K562 (cell line): ENCODE measurements at regions not wholly inside any gene's neighbourhood (a gene's known extent, or its start where the extent isn't known, plus 50 kb on each side); places are given as distances from the start of the nearest gene placed in this dataset.

ENCODE experiments used
- ATAC-seq: fragments of 200-7000 bp; cut with Tn5 transposase; 3 replicates; pipeline ENCODE4 v1.9.1; 2020; ENCODE audit warnings: moderate library complexity
- BruUV-seq: library from RNA; stranded (reverse); fragments of 400-500 nt; replicated peaks from 2 replicates; lab custom pipeline; 2021; lab: Mats Ljungman, UMichigan
- CTCF ChIA-PET: fragments of 300-600 bp; formaldehyde crosslinking; extraction: SDS; loops from one replicate; lab custom pipeline; 2021; ENCODE audit warnings: low intra/inter-chr PET ratio; lab: Yijun Ruan, JAX
- POLR2A ChIA-PET: fragments of 300-600, 350-650 bp; sonication (Branson Sonifier 250); formaldehyde crosslinking; extraction: SDS; loops from one replicate; lab custom pipeline; 2021; ENCODE audit warnings: antibody characterized with exemption, inconsistent platforms; lab: Yijun Ruan, JAX
- DNase-seq, 4 experiments: peaks; one replicate each; pipeline versions ENCODE4 v3.0.0 to v3.0.0-alpha.2; 2011 to 2018; ENCODE audit warnings: low spot score in 3 of 4, mixed read lengths in 3 of 4; ENCODE audit errors: extremely low read depth in 1 of 4
- FAIRE-seq: peaks from 2 replicates; lab custom pipeline; 2011; peaks lifted over from hg19 to GRCh38; lab: Jason Lieb, UNC
- H2AFZ ChIP-seq: 2 replicates; pipeline ENCODE4 v1.6.0; 2011; ENCODE audit warnings: low read depth, low read length, control low read depth, inconsistent platforms
- H3K27ac ChIP-seq: fragments of 200-600 bp; 3 replicates; pipeline ENCODE4 v1.8.0; 2011; ENCODE audit warnings: low read depth, mild to moderate bottlenecking, control low read depth, inconsistent platforms, low read length, moderate library complexity, mixed read lengths; ENCODE audit errors: extremely low read depth
- H3K27me3 ChIP-seq, 2 experiments: fragments of 300-600 bp in 1 of 2; 2 replicates in 1 of 2; 3 replicates in 1 of 2; pipeline versions ENCODE4 v1.6.0 to v1.8.0; 2011; ENCODE audit warnings: inconsistent platforms in 2 of 2, low read length in 2 of 2, mild to moderate bottlenecking in 1 of 2, mixed read lengths in 1 of 2, moderate library complexity in 1 of 2; ENCODE audit not compliant: control insufficient read depth in 2 of 2, insufficient read depth in 2 of 2
- H3K36me3 ChIP-seq: fragments of 300-600 bp; 3 replicates; pipeline ENCODE4 v1.8.0; 2011; ENCODE audit warnings: mild to moderate bottlenecking, low read length, inconsistent platforms; ENCODE audit not compliant: control insufficient read depth, insufficient read depth
- H3K4me1 ChIP-seq, 2 experiments: fragments of 200-600 bp in 1 of 2; replicated peaks in 1 of 2; 2 replicates in 1 of 2; 3 replicates in 1 of 2; pipeline versions ENCODE4 v1.5.1 to v1.8.0; 2011; ENCODE audit warnings: inconsistent platforms in 2 of 2, low read length in 2 of 2, mild to moderate bottlenecking in 1 of 2, mixed read lengths in 1 of 2, moderate library complexity in 1 of 2; ENCODE audit not compliant: control insufficient read depth in 2 of 2, insufficient read depth in 2 of 2
- H3K4me2 ChIP-seq: 2 replicates; pipeline ENCODE4 v1.6.1; 2011; ENCODE audit warnings: low read length, control low read depth, inconsistent platforms, mixed read lengths; ENCODE audit not compliant: insufficient read depth
- H3K4me3 ChIP-seq: fragments of 200-600 bp; sonication (generic), shearing (Covaris generic); 2 replicates; pipeline ENCODE4 v1.5.1; 2016; ENCODE audit warnings: control low read depth, inconsistent platforms
- H3K79me2 ChIP-seq: fragments of 200-600 bp; 3 replicates; pipeline ENCODE4 v1.8.0; 2011; ENCODE audit warnings: low read length, inconsistent platforms; ENCODE audit not compliant: control insufficient read depth, insufficient read depth
- H3K9ac ChIP-seq, 2 experiments: 2 replicates each; pipeline versions ENCODE4 v1.6.0 to v1.6.1; 2011; ENCODE audit warnings: low read depth in 2 of 2, low read length in 2 of 2, control low read depth in 1 of 2, inconsistent platforms in 1 of 2, mild to moderate bottlenecking in 1 of 2, mixed read lengths in 1 of 2; ENCODE audit not compliant: insufficient read depth in 1 of 2
- H3K9me1 ChIP-seq: one replicate; pipeline ENCODE4 v1.6.0; 2011; ENCODE audit warnings: inconsistent platforms, mild to moderate bottlenecking, low read length, moderate library complexity; ENCODE audit not compliant: control insufficient read depth, insufficient read depth
- H3K9me3 ChIP-seq: replicated peaks from 2 replicates; pipeline ENCODE4 v1.5.1; 2011; ENCODE audit warnings: low read depth, low read length, inconsistent platforms; ENCODE audit not compliant: control insufficient read depth, insufficient read depth
- H4K20me1 ChIP-seq: replicated peaks from 2 replicates; pipeline ENCODE4 v1.6.1; 2011; ENCODE audit warnings: low read length, inconsistent platforms, mixed read lengths; ENCODE audit not compliant: control insufficient read depth, insufficient read depth
- CBFA2T3 ChIP-seq: fragments of 450-650 bp; IDR thresholded peaks from 2 replicates; pipeline ENCODE4 v1.6.1; 2017
- KDM1A ChIP-seq, 2 experiments: fragments of 450-650 bp; IDR thresholded peaks; 2 replicates each; pipeline ENCODE4 v1.6.1; 2016; ENCODE audit warnings: mild to moderate bottlenecking in 2 of 2
- MYC ChIP-seq, 2 experiments: fragments of 250-450 bp in 1 of 2; sonication (Bioruptor Pico) in 1 of 2; IDR thresholded peaks; 2 replicates each; pipeline versions ENCODE4 v1.5.1 to v1.6.1; 2012 to 2021; ENCODE audit warnings: low read depth in 2 of 2, borderline replicate concordance in 1 of 2, improper control_type of control experiment in 1 of 2, low read length in 1 of 2, mild to moderate bottlenecking in 1 of 2, moderate library complexity in 1 of 2
- NCOR1 ChIP-seq: fragments of 450-650 bp; IDR thresholded peaks from 2 replicates; pipeline ENCODE4 v1.6.1; 2016; ENCODE audit warnings: mild to moderate bottlenecking, moderate library complexity
- NRF1 ChIP-seq, 2 experiments: fragments of 450-650 bp; IDR thresholded peaks in 1 of 2; conservative IDR thresholded peaks in 1 of 2; 2 replicates each; pipeline ENCODE4 v1.6.1; 2014; ENCODE audit warnings: mild to moderate bottlenecking in 2 of 2
- RAD21 ChIP-seq, 2 experiments: fragments of 250-450 bp in 1 of 2; fragments of 450-650 bp in 1 of 2; sonication (Bioruptor Pico) in 1 of 2; formaldehyde crosslinking in 1 of 2; IDR thresholded peaks in 1 of 2; conservative IDR thresholded peaks in 1 of 2; 2 replicates each; pipeline versions ENCODE4 v1.4.0 to v1.8.0; 2020 to 2022; ENCODE audit warnings: mild to moderate bottlenecking in 2 of 2, moderate library complexity in 1 of 2
- RCOR1 ChIP-seq, 2 experiments: IDR thresholded peaks; 2 replicates each; pipeline ENCODE4 v1.6.1; 2012; ENCODE audit warnings: low read depth in 2 of 2, low read length in 2 of 2, borderline replicate concordance in 1 of 2, improper control_type of control experiment in 1 of 2
- SP2 ChIP-seq: IDR thresholded peaks from 2 replicates; pipeline ENCODE4 v1.6.1; 2011; ENCODE audit warnings: mild to moderate bottlenecking, low read depth, low read length, moderate library complexity; ENCODE audit not compliant: poor library complexity, severe bottlenecking; ENCODE audit errors: extremely low read depth
- WGBS: fragments of 100-300 bp; shearing (Covaris generic); methylation state at CpG from one replicate; pipeline ENCODE4 v1.1.6; 2016; ENCODE audit warnings: low coverage, mixed read lengths; ENCODE audit not compliant: insufficient coverage; ENCODE audit errors: missing lambda C conversion rate; 5-methylcytosine and 5-hydroxymethylcytosine counted together
- in situ Hi-C: fragments of 300-500 bp; cut with MboI; formaldehyde crosslinking; loops from 4 replicates; pipeline ENCODE4 v1.15.0; 2018; ENCODE audit warnings: inconsistent platforms, mixed read lengths
- intact Hi-C: fragments of 100-400 bp; cut with micrococcal nuclease; formaldehyde crosslinking; loops from 2 replicates; pipeline ENCODE4 v1.14.2; 2022
- TF ChIP-seq, protein P1 (sequence below), 2 experiments: fragments of 450-650 bp; conservative IDR thresholded peaks; 2 replicates each; pipeline ENCODE4 v1.6.1; 2017; ENCODE audit warnings: mild to moderate bottlenecking in 2 of 2, moderate library complexity in 2 of 2
- TF ChIP-seq, protein P2 (sequence below), 2 experiments: fragments of 450-650 bp; formaldehyde crosslinking in 1 of 2; IDR thresholded peaks; 2 replicates each; pipeline versions ENCODE4 v1.4.0 to v1.6.1; 2014 to 2020; ENCODE audit warnings: mild to moderate bottlenecking in 2 of 2, borderline replicate concordance in 1 of 2, low read depth in 1 of 2

DNA sequence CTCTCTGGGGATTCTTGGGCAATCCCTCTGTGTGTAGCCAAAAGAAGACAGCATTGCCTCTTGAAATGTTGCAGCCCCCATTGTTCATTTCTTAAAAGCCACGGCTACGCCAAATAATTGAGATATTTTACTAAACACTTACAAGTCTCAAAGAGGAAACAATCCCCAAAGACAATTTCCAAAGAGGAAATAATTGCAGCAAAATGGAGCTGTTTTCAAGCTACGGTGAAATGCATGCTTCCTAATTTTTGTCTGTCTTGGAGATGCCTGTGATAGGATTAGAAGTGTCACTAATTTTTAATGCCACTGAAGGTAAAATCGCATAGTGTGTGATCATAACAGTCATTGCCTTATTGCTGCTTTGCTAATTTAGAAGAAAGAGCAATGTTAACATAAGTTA, 72.9 kb upstream of the NAMPT start (continued):
- no peak for TF ChIP-seq MYC (IDR thresholded peaks at IDR 0.05; ENCODE audit: low read depth, low read length)
- no peak for TF ChIP-seq MYC (CRISPR knock-in tag; IDR thresholded peaks at IDR 0.05; ENCODE audit: borderline replicate concordance, low read depth)
- no peak for TF ChIP-seq SP2
- TF ChIP-seq NCOR1 = no peak

DNA sequence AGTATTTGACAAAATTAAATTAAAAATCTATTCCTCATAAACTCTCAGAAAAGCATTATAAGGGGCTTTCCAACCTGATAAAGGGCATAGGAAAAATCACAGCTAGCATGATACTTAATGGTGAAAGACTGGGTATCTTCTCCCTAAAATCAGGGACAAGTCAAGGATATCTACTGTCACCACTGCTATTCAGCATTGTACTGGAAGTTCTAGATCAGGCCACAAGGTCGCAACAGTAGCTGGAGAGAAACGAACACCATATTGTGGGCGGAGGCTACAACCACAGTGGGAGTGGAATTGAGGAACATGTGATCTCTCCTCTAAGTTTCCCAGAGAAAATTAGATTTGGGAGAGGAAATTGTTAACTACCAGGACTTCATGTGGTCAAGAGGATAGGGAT, 70.0 kb upstream of the NAMPT start:
- CTCF ChIA-PET = no interaction called here
- no peaks in the 10 kb centered on the region for H4K20me1 ChIP-seq
- WGBS = 43% methylated on average over 3 of the region's 3 CpGs
- in situ Hi-C loops (no loop called here), intact Hi-C loops (no loop called here)
- H3K9ac ChIP-seq = no peak overlapping the region
- no TSS peak for BruUV-seq
- FAIRE-seq (peak; percentile 71), ATAC-seq (peak; percentile 95), DNase-seq (peak in 2 of 4 experiments; percentile 34 to 54)
- H3K4me1 ChIP-seq = peaks cover 0 to 18% of the 10 kb centered on the region in 2 experiments; a peak in 3 of 5 replicates
- 0 out of 2 replicates have a peak overlapping the region, but pooled peaks have one; percentile 9 for H2AFZ ChIP-seq
- no peaks in the 10 kb centered on the region for H3K79me2 ChIP-seq
- no peak overlapping the region for H3K27ac ChIP-seq
- no peaks in the 10 kb centered on the region for H3K9me3 ChIP-seq
- H3K27me3 ChIP-seq = no peaks in the 10 kb centered on the region
- no peaks in the 10 kb centered on the region for H3K36me3 ChIP-seq
- H3K4me3 ChIP-seq = no peak overlapping the region
- no peak overlapping the region for H3K4me2 ChIP-seq
- no peaks in the 10 kb centered on the region for H3K9me1 ChIP-seq
- POLR2A ChIA-PET = interaction anchor here (1.6 kb wide), 1 partner anchor 11 kb away, joined by 6 read pairs; no protein-coding TSS in a partner anchor
- TF ChIP-seq, protein P1, sequence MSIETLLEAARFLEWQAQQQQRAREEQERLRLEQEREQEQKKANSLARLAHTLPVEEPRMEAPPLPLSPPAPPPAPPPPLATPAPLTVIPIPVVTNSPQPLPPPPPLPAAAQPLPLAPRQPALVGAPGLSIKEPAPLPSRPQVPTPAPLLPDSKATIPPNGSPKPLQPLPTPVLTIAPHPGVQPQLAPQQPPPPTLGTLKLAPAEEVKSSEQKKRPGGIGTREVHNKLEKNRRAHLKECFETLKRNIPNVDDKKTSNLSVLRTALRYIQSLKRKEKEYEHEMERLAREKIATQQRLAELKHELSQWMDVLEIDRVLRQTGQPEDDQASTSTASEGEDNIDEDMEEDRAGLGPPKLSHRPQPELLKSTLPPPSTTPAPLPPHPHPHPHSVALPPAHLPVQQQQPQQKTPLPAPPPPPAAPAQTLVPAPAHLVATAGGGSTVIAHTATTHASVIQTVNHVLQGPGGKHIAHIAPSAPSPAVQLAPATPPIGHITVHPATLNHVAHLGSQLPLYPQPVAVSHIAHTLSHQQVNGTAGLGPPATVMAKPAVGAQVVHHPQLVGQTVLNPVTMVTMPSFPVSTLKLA (conservative IDR thresholded peaks at IDR 0.05) = 0 out of 4 replicates have a peak, but pooled peaks of 1 of the 2 experiments have one; percentile 24
- peak in 1 of 2 experiments; percentile 65; a peak in 2 of 4 replicates for TF ChIP-seq RCOR1 (IDR thresholded peaks at IDR 0.05; ENCODE audit: borderline replicate concordance in 1 of 2, low read depth in 2 of 2, low read length in 2 of 2)
- TF ChIP-seq, protein P2, sequence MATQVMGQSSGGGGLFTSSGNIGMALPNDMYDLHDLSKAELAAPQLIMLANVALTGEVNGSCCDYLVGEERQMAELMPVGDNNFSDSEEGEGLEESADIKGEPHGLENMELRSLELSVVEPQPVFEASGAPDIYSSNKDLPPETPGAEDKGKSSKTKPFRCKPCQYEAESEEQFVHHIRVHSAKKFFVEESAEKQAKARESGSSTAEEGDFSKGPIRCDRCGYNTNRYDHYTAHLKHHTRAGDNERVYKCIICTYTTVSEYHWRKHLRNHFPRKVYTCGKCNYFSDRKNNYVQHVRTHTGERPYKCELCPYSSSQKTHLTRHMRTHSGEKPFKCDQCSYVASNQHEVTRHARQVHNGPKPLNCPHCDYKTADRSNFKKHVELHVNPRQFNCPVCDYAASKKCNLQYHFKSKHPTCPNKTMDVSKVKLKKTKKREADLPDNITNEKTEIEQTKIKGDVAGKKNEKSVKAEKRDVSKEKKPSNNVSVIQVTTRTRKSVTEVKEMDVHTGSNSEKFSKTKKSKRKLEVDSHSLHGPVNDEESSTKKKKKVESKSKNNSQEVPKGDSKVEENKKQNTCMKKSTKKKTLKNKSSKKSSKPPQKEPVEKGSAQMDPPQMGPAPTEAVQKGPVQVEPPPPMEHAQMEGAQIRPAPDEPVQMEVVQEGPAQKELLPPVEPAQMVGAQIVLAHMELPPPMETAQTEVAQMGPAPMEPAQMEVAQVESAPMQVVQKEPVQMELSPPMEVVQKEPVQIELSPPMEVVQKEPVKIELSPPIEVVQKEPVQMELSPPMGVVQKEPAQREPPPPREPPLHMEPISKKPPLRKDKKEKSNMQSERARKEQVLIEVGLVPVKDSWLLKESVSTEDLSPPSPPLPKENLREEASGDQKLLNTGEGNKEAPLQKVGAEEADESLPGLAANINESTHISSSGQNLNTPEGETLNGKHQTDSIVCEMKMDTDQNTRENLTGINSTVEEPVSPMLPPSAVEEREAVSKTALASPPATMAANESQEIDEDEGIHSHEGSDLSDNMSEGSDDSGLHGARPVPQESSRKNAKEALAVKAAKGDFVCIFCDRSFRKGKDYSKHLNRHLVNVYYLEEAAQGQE (IDR thresholded peaks at IDR 0.05; ENCODE audit: borderline replicate concordance) = peak; percentile 38; the same call in 1 of the 2 replicates
- TF ChIP-seq, protein P2 (CRISPR knock-in tag; IDR thresholded peaks at IDR 0.05; ENCODE audit: low read depth) = no peak
- peak; percentile 19 to 50; a peak in 3 of 4 replicates for TF ChIP-seq RAD21 (CRISPR knock-in tag; conservative IDR thresholded peaks at IDR 0.05 in 1 of 2, IDR thresholded peaks at IDR 0.05 in 1 of 2)
- TF ChIP-seq KDM1A (IDR thresholded peaks at IDR 0.05) = peak in 1 of 2 experiments; percentile 45; a peak in 3 of 4 replicates
- no peak for TF ChIP-seq NRF1 (conservative IDR thresholded peaks at IDR 0.05 in 1 of 2, IDR thresholded peaks at IDR 0.05 in 1 of 2)
- TF ChIP-seq CBFA2T3 = peak; percentile 44
